GM12874 (cell line): ENCODE measurements at regions not wholly inside any gene's neighbourhood (a gene's known extent, or its start where the extent isn't known, plus 50 kb on each side); places are given as distances from the start of the nearest gene placed in this dataset.

Experiments
- CTCF ChIP-seq: IDR thresholded peaks from 2 replicates; pipeline ENCODE4 v1.5.1; 2011; ENCODE audit warnings: low read depth, mild to moderate bottlenecking, control low read depth, low read length, moderate library complexity; ENCODE audit not compliant: insufficient read depth

GRCh38 chr18:35770376-35771014 is 189.0 kb downstream of the GALNT1 start:
- TF ChIP-seq CTCF: no peak

GRCh38 chr18:35771172-35771571 is 189.6 kb downstream of the GALNT1 start:
- TF ChIP-seq CTCF: no peak

GRCh38 chr18:35775887-35776286 is 194.3 kb downstream of the GALNT1 start:
- TF ChIP-seq CTCF: no peak

GRCh38 chr18:35776473-35776872 is 194.9 kb downstream of the GALNT1 start:
- TF ChIP-seq CTCF: no peak

- peak; percentile 33; the same call in 1 of the 2 replicates for TF ChIP-seq CTCF
Measured at GRCh38 chr18:35777039-35777438, 195.4 kb upstream of the RMP24 start.

- TF ChIP-seq CTCF: no peak
Measured at GRCh38 chr18:35778850-35779627, 193.4 kb upstream of the RMP24 start.

- no peak for TF ChIP-seq CTCF
Measured at GRCh38 chr18:35780937-35781336, 191.5 kb upstream of the RMP24 start.
